RWPE2 (cell line): ENCODE measurements at regions not wholly inside any gene's neighbourhood (a gene's known extent, or its start where the extent isn't known, plus 50 kb on each side); places are given as distances from the start of the nearest gene placed in this dataset.
A peak's percentile ranks its signal among the peaks of the same experiment; 100 is the strongest.

Source experiments
- ATAC-seq: fragments of 200-7000 bp; cut with Tn5 transposase; 3 replicates; pipeline ENCODE4 v1.9.1; 2021; ENCODE audit warnings: low read depth
- DNase-seq: peaks from one replicate; pipeline ENCODE4 v3.0.0-alpha.2; 2020; ENCODE audit warnings: low spot score
- H3K27ac ChIP-seq: fragments of 450-650 bp; 2 replicates; pipeline ENCODE4 v1.5.1; 2017; ENCODE audit warnings: mild to moderate bottlenecking; ENCODE audit not compliant: poor library complexity, severe bottlenecking
- H3K27me3 ChIP-seq: fragments of 250-450 bp; sonication (Bioruptor Pico); 2 replicates; pipeline ENCODE4 v1.5.1; 2021; ENCODE audit warnings: mild to moderate bottlenecking, moderate library complexity; ENCODE audit not compliant: insufficient read depth, poor library complexity, severe bottlenecking
- H3K36me3 ChIP-seq: fragments of 250-450 bp; sonication (Bioruptor Pico); 2 replicates; pipeline ENCODE4 v1.5.1; 2020; ENCODE audit warnings: low read depth, mild to moderate bottlenecking, moderate library complexity
- H3K4me1 ChIP-seq: fragments of 250-450 bp; sonication (Bioruptor Pico); 2 replicates; pipeline ENCODE4 v1.5.1; 2021; ENCODE audit warnings: mild to moderate bottlenecking, moderate library complexity; ENCODE audit not compliant: insufficient read depth, poor library complexity, severe bottlenecking
- H3K4me3 ChIP-seq: fragments of 250-450 bp; sonication (Bioruptor Pico); 2 replicates; pipeline ENCODE4 v1.5.1; 2021; ENCODE audit warnings: mild to moderate bottlenecking, moderate library complexity; ENCODE audit not compliant: severe bottlenecking
- H3K9me3 ChIP-seq: fragments of 250-450 bp; sonication (Bioruptor Pico); 2 replicates; pipeline ENCODE4 v1.5.1; 2021; ENCODE audit warnings: mild to moderate bottlenecking, moderate library complexity; ENCODE audit not compliant: severe bottlenecking
- CTCF ChIP-seq: fragments of 450-650 bp; IDR thresholded peaks from one replicate; pipeline ENCODE4 v1.5.1; 2017; ENCODE audit warnings: mild to moderate bottlenecking, moderate library complexity; ENCODE audit not compliant: poor library complexity, severe bottlenecking

GRCh38 chr4:45946699-45947098, 177.2 kb downstream of the GABRG1 start:
- Histone ChIP-seq H3K9me3 (no peaks in the 10 kb centered on the region), H3K27ac (no peak overlapping the region), H3K27me3 (no peaks in the 10 kb centered on the region), H3K4me1 (no peaks in the 10 kb centered on the region), H3K4me3 (no peak overlapping the region), H3K36me3 (no peaks in the 10 kb centered on the region)
- ATAC-seq (peak; percentile 54), DNase-seq (no peak)
- no peak for TF ChIP-seq CTCF

- TF ChIP-seq CTCF, result peak; percentile 48
- DNase-seq, result no peak
Observed at GRCh38 chr4:45944000-45944399, 179.9 kb downstream of the GABRG1 start.

GRCh38 chr4:45939056-45939455, 184.8 kb downstream of the GABRG1 start:
- Histone ChIP-seq H3K4me3 (no peak overlapping the region), H3K27ac (no peak overlapping the region), H3K9me3 (no peaks in the 10 kb centered on the region), H3K36me3 (no peaks in the 10 kb centered on the region), H3K27me3 (peaks cover 6% of the 10 kb centered on the region), H3K4me1 (no peaks in the 10 kb centered on the region)
- DNase-seq (no peak), ATAC-seq (no peak)
- TF ChIP-seq CTCF, result no peak

More at GRCh38 chr4:45944000-45944399, 179.9 kb downstream of the GABRG1 start:
- Histone ChIP-seq H3K9me3 (no peaks in the 10 kb centered on the region), H3K4me1 (no peaks in the 10 kb centered on the region), H3K4me3 (no peak overlapping the region), H3K27me3 (no peaks in the 10 kb centered on the region), H3K36me3 (no peaks in the 10 kb centered on the region), H3K27ac (no peak overlapping the region)
- no peak for ATAC-seq

- no peaks in the 10 kb centered on the region for H3K27me3 ChIP-seq
- no peaks in the 10 kb centered on the region for H3K9me3 ChIP-seq
- no peaks in the 10 kb centered on the region for H3K36me3 ChIP-seq
- H3K4me3 ChIP-seq, result no peak overlapping the region
- DNase-seq (no peak), ATAC-seq (no peak)
- no peaks in the 10 kb centered on the region for H3K4me1 ChIP-seq
- no peak overlapping the region for H3K27ac ChIP-seq
- TF ChIP-seq CTCF, result no peak
Observed at GRCh38 chr4:45931154-45931553, 192.7 kb downstream of the GABRG1 start.

- no peak for TF ChIP-seq CTCF
- Histone ChIP-seq H3K36me3 (no peaks in the 10 kb centered on the region), H3K4me3 (no peak overlapping the region), H3K27me3 (no peaks in the 10 kb centered on the region), H3K4me1 (no peaks in the 10 kb centered on the region), H3K9me3 (no peaks in the 10 kb centered on the region), H3K27ac (no peak overlapping the region)
- DNase-seq, result no peak
- ATAC-seq, result no peak
Observed at GRCh38 chr4:45927641-45928040, 196.2 kb downstream of the GABRG1 start.
